GM23338 (cell line): ENCODE measurements at regions not wholly inside any gene's neighbourhood (a gene's known extent, or its start where the extent isn't known, plus 50 kb on each side); places are given as distances from the start of the nearest gene placed in this dataset.

Source experiments
- CTCF ChIP-seq, 2 experiments: fragments of 200-600 bp in 1 of 2; sonication (generic) in 1 of 2; conservative IDR thresholded peaks; 2 replicates each; pipeline versions ENCODE4 v1.5.1 to v1.6.1; 2016 to 2017; ENCODE audit warnings: antibody characterized with exemption in 2 of 2, low read depth in 2 of 2, mild to moderate bottlenecking in 2 of 2, moderate library complexity in 1 of 2
- EZH2 ChIP-seq: fragments of 200-600 bp; sonication (generic); IDR thresholded peaks from one replicate; pipeline ENCODE4 v1.8.0; 2017; ENCODE audit warnings: antibody characterized with exemption, mild to moderate bottlenecking, low read depth; ENCODE audit not compliant: unreplicated experiment
- POLR2AphosphoS5 ChIP-seq: IDR thresholded peaks from 2 replicates; pipeline ENCODE4 v1.6.1; 2016; ENCODE audit warnings: antibody characterized with exemption, low read depth
- REST ChIP-seq: IDR thresholded peaks from one replicate; pipeline ENCODE4 v1.6.1; 2018; ENCODE audit warnings: antibody characterized with exemption; ENCODE audit not compliant: unreplicated experiment

GRCh38 chr1:87678266-87678665 is 349.6 kb downstream of the LMO4 start:
- no peak for TF ChIP-seq EZH2
- no peak for TF ChIP-seq CTCF (conservative IDR thresholded peaks at IDR 0.05; ENCODE audit: low read depth in 2 of 2)
- TF ChIP-seq REST: no peak
- TF ChIP-seq POLR2AphosphoS5: no peak
